Mesenchymal stem cell (in vitro differentiated cells and primary cell): ENCODE measurements at regions not wholly inside any gene's neighbourhood (a gene's known extent, or its start where the extent isn't known, plus 50 kb on each side); places are given as distances from the start of the nearest gene placed in this dataset. TPM values are rescaled to one million over a fixed set of nuclear protein-coding genes. Genes with fewer than 3 reads are reported as not detected.

Source experiments
- DNase-seq: peaks from one replicate; pipeline ENCODE4 v3.0.0-alpha.2; 2013
- H2AFZ ChIP-seq: one replicate; pipeline ENCODE4 v1.6.1; 2013; ENCODE audit warnings: low read depth, mild to moderate bottlenecking, control low read depth, inconsistent platforms, low read length, moderate library complexity
- H2AK5ac ChIP-seq: 2 replicates; pipeline ENCODE4 v1.6.1; 2013; ENCODE audit warnings: low read length, moderate library complexity, mild to moderate bottlenecking, inconsistent platforms; ENCODE audit not compliant: severe bottlenecking
- H2BK120ac ChIP-seq: one replicate; pipeline ENCODE4 v1.6.1; 2013; ENCODE audit warnings: low read depth, mild to moderate bottlenecking, inconsistent platforms, low read length, moderate library complexity
- H2BK12ac ChIP-seq, 2 experiments: one replicate each; pipeline ENCODE4 v1.6.1; 2013; ENCODE audit warnings: inconsistent platforms in 2 of 2, low read length in 2 of 2, mild to moderate bottlenecking in 2 of 2, moderate library complexity in 2 of 2, control low read depth in 1 of 2
- H2BK15ac ChIP-seq: one replicate; pipeline ENCODE4 v1.6.1; 2013; ENCODE audit warnings: mild to moderate bottlenecking, low read depth, inconsistent platforms; ENCODE audit not compliant: poor library complexity, severe bottlenecking
- H2BK5ac ChIP-seq: 2 replicates; pipeline ENCODE4 v1.6.1; 2013; ENCODE audit warnings: low read depth, mild to moderate bottlenecking, low read length, control low read depth, inconsistent platforms; ENCODE audit not compliant: poor library complexity, severe bottlenecking
- H3K14ac ChIP-seq, 2 experiments: one replicate each; pipeline ENCODE4 v1.6.1; 2013; ENCODE audit warnings: inconsistent platforms in 2 of 2, low read length in 2 of 2, control low read depth in 1 of 2, mild to moderate bottlenecking in 1 of 2, moderate library complexity in 1 of 2
- H3K18ac ChIP-seq, 2 experiments: one replicate each; pipeline ENCODE4 v1.6.1; 2013; ENCODE audit warnings: inconsistent platforms in 2 of 2, low read length in 2 of 2, control low read depth in 1 of 2, low read depth in 1 of 2, mild to moderate bottlenecking in 1 of 2
- H3K23ac ChIP-seq, 2 experiments: one replicate each; pipeline ENCODE4 v1.6.1; 2013; ENCODE audit warnings: inconsistent platforms in 2 of 2, low read length in 2 of 2, mild to moderate bottlenecking in 2 of 2, moderate library complexity in 2 of 2, control low read depth in 1 of 2
- H3K27ac ChIP-seq: 2 replicates; pipeline ENCODE4 v1.5.1; 2013; ENCODE audit warnings: mild to moderate bottlenecking, moderate library complexity, low read length, control low read depth, inconsistent platforms; ENCODE audit not compliant: poor library complexity, severe bottlenecking
- H3K27me3 ChIP-seq, 2 experiments: 2 replicates each; pipeline versions ENCODE4 v1.6.1 to v1.7.0; 2013; ENCODE audit warnings: low read length in 2 of 2, mild to moderate bottlenecking in 2 of 2, moderate library complexity in 2 of 2, control low read depth in 1 of 2, inconsistent platforms in 1 of 2; ENCODE audit not compliant: control insufficient read depth in 1 of 2, insufficient read depth in 1 of 2
- H3K36me3 ChIP-seq, 2 experiments: 2 replicates each; pipeline versions ENCODE4 v1.6.1 to v1.7.0; 2013; ENCODE audit warnings: low read length in 2 of 2, control low read depth in 1 of 2, inconsistent platforms in 1 of 2, low read depth in 1 of 2, mild to moderate bottlenecking in 1 of 2; ENCODE audit not compliant: insufficient read depth in 2 of 2, control insufficient read depth in 1 of 2
- H3K4ac ChIP-seq, 2 experiments: one replicate each; pipeline ENCODE4 v1.6.1; 2013; ENCODE audit warnings: inconsistent platforms in 2 of 2, low read length in 2 of 2, mild to moderate bottlenecking in 2 of 2, moderate library complexity in 2 of 2, control low read depth in 1 of 2, low read depth in 1 of 2
- H3K4me1 ChIP-seq: 2 replicates; pipeline ENCODE4 v1.6.1; 2013; ENCODE audit warnings: low read depth, low read length, control low read depth; ENCODE audit not compliant: control insufficient read depth, insufficient read depth
- H3K4me2 ChIP-seq: 2 replicates; pipeline ENCODE4 v1.6.1; 2013; ENCODE audit warnings: low read length, mild to moderate bottlenecking, inconsistent platforms; ENCODE audit not compliant: poor library complexity, severe bottlenecking
- H3K4me3 ChIP-seq, 2 experiments: 2 replicates each; pipeline versions ENCODE4 v1.5.1 to v1.7.0; 2013; ENCODE audit warnings: low read length in 2 of 2, mild to moderate bottlenecking in 2 of 2, control low read depth in 1 of 2, low read depth in 1 of 2; ENCODE audit not compliant: insufficient read depth in 1 of 2
- H3K79me1 ChIP-seq: replicated peaks from 2 replicates; pipeline ENCODE4 v1.6.1; 2013; ENCODE audit warnings: mild to moderate bottlenecking, control low read depth, low read length, inconsistent platforms; ENCODE audit not compliant: poor library complexity, severe bottlenecking
- H3K9ac ChIP-seq: 2 replicates; pipeline ENCODE4 v1.7.0; 2013; ENCODE audit warnings: mild to moderate bottlenecking, low read length, moderate library complexity
- H3K9me3 ChIP-seq: 2 replicates; pipeline ENCODE4 v1.7.0; 2013; ENCODE audit warnings: mild to moderate bottlenecking, low read length; ENCODE audit not compliant: control insufficient read depth
- H4K8ac ChIP-seq: one replicate; pipeline ENCODE4 v1.6.1; 2013; ENCODE audit warnings: inconsistent platforms, mild to moderate bottlenecking, low read length, moderate library complexity
- H4K91ac ChIP-seq: one replicate; pipeline ENCODE4 v1.6.1; 2013; ENCODE audit warnings: mild to moderate bottlenecking, low read length, inconsistent platforms
- small RNA-seq: library from polyadenylated mRNA; stranded (forward); fragments of <200 nt; extraction: miRNeasy Mini kit (QIAGEN cat#:217004); gene quantifications from one replicate; pipeline ENCODE3, GENCODE V24; 2013; ENCODE audit warnings: low read depth

DNA sequence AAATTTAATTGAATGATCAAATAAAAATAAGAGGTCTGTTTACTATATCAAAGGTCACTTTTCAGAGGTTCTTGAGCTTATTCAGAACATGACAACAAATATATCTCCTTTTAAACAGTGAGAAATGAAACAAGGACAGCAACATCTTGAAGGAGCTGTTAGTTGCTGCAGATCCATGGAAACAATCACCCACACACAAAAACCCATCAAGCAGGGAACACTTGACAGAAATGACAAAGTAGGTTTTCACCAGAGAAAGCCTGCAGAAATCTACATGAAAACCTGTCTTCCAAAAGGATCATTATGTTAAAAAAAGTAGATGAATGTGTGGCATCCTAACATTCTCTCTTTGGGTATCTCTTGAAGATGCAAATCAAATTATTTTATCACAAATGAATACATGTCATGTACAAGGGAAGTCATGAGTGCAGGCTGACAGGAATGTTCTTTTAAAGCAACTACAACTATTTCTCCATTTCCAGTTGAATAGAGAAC, 203.0 kb downstream of the GRIA2 start:
- Histone ChIP-seq H3K4ac (no peak overlapping the region), H3K27ac (no peak overlapping the region), H2BK12ac (no peak overlapping the region), H3K27me3 (no peaks in the 10 kb centered on the region), H3K23ac (no peak overlapping the region), H2BK15ac (no peak overlapping the region), H3K4me2 (no peak overlapping the region), H3K9ac (no peak overlapping the region), H4K8ac (no peak overlapping the region), H3K4me3 (no peak overlapping the region), H2BK5ac (no peak overlapping the region), H2AFZ (no peak overlapping the region), H2AK5ac (no peak overlapping the region), H2BK120ac (no peak overlapping the region), H4K91ac (no peak overlapping the region), H3K36me3 (no peaks in the 10 kb centered on the region), H3K79me1 (no peaks in the 10 kb centered on the region), H3K14ac (no peak overlapping the region), H3K18ac (no peak overlapping the region), H3K4me1 (peaks cover 2% of the 10 kb centered on the region), H3K9me3 (peaks cover 19% of the 10 kb centered on the region)
- DNase-seq: no peak

DNA sequence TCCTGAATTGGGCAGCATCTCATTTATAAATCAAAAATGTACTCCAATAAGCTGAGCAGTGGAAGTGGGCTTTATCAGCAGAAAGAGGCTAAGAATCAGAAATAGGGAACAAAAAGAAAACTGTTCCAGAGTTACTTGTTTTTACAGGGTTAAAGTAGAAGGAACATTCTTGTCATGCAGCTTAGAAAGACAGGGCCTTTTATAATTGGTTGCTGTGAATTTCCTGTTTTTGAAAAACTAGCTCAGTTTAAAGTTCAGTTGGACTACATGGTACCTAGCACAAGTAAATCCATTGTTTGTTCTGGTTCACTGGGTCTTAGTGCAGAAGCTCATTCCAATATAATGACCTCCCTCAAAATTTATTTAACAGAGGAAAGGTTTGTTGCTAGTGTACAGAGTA, 200.8 kb downstream of the GRIA2 start:
- Histone ChIP-seq H3K4me2 (no peak overlapping the region), H2BK120ac (no peak overlapping the region), H3K4ac (no peak overlapping the region), H3K9ac (no peak overlapping the region), H2BK15ac (no peak overlapping the region), H2AFZ (no peak overlapping the region), H3K4me1 (peaks cover 2% of the 10 kb centered on the region), H4K91ac (no peak overlapping the region), H2AK5ac (no peak overlapping the region), H3K14ac (no peak overlapping the region), H3K18ac (no peak overlapping the region), H3K36me3 (no peaks in the 10 kb centered on the region), H3K27ac (no peak overlapping the region), H4K8ac (no peak overlapping the region), H3K27me3 (no peaks in the 10 kb centered on the region), H3K79me1 (no peaks in the 10 kb centered on the region), H2BK5ac (no peak overlapping the region), H3K23ac (no peak overlapping the region), H2BK12ac (no peak overlapping the region), H3K9me3 (peaks cover 13% of the 10 kb centered on the region), H3K4me3 (no peak overlapping the region)
- no peak for DNase-seq

Small RNAs in the stretch of these regions (small RNA-seq; reads per million reads assigned to genes)
- gene RF00019: not detected
